ENCODE measurements at regions not wholly inside any gene's neighbourhood (a gene's known extent, or its start where the extent isn't known, plus 50 kb on each side); places are given as distances from the start of the nearest gene placed in this dataset.

DNA sequence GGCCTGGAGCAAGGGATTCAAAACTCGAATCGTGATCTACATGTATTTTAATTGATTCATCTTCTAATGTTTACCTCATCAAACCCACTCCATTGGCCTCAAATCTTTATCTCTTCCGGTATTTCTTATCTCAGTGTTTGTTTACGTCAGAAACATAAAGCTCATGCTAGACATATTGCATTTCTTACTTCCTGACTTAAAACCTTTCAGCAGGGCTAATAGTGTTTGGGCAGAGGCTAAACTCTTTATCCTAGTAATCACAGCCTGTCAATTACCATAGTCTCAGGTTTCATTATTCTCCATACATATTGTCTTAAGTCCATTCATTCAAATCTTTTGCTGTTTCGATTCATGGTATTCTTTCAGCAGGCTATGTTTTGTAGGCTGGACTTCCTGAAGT lies 81.3 kb upstream of the AGR3 start:
- TF ChIP-seq POLR2AphosphoS5 (IDR thresholded peaks at IDR 0.05), result no peak
- TF ChIP-seq, protein P1, sequence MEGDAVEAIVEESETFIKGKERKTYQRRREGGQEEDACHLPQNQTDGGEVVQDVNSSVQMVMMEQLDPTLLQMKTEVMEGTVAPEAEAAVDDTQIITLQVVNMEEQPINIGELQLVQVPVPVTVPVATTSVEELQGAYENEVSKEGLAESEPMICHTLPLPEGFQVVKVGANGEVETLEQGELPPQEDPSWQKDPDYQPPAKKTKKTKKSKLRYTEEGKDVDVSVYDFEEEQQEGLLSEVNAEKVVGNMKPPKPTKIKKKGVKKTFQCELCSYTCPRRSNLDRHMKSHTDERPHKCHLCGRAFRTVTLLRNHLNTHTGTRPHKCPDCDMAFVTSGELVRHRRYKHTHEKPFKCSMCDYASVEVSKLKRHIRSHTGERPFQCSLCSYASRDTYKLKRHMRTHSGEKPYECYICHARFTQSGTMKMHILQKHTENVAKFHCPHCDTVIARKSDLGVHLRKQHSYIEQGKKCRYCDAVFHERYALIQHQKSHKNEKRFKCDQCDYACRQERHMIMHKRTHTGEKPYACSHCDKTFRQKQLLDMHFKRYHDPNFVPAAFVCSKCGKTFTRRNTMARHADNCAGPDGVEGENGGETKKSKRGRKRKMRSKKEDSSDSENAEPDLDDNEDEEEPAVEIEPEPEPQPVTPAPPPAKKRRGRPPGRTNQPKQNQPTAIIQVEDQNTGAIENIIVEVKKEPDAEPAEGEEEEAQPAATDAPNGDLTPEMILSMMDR (IDR thresholded peaks at IDR 0.05; ENCODE audit: poor library complexity, severe bottlenecking), result no peak

Data from neural cell (in vitro differentiated cells).